ENCODE measurements at regions not wholly inside any gene's neighbourhood (a gene's known extent, or its start where the extent isn't known, plus 50 kb on each side); places are given as distances from the start of the nearest gene placed in this dataset.

DNA sequence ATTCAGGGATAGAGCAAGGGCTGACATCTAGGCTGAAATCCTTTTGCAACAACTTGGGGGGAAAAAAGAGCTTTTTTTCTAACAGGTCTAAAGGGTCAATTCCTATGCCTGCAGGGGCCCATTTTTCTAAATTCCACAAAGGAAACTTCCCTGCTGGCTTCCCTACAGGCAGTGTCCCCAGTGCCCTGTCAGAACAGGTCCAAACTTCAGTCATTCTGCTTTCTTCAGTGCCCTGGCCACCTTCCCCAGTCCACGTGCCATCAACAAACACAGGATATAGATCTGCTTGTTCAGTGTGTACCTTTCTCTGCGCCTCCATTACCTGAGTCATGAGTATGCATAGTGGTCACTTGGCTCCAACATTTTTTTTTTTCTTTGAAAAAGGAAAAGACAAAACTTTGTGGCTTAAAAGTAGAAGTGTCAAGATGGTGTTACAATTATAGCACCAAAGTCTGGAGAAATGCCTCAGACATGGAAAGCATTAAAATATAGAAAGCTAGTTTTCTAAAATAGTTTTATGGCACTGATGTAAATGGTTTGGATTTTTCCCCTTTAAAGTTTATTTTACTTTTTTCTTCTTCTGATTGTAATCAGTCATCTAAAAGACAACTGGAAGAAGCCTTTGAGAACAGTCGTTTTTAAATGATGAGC is 84.0 kb upstream of the JADE1 start (continued):
- TF ChIP-seq GABPB1 (CRISPR knock-in tag; IDR thresholded peaks at IDR 0.05) (no peak; the same call in 1 of the 2 replicates), HIVEP1 (CRISPR knock-in tag; IDR thresholded peaks at IDR 0.05) (no peak), RCOR2 (CRISPR knock-in tag; IDR thresholded peaks at IDR 0.05) (no peak), POGZ (CRISPR knock-in tag; IDR thresholded peaks at IDR 0.05) (peak; percentile 45; the same call in 1 of the 2 replicates), RAD51 (IDR thresholded peaks at IDR 0.05; ENCODE audit: borderline replicate concordance) (no peak), NFKB2 (CRISPR knock-in tag; IDR thresholded peaks at IDR 0.05; ENCODE audit: borderline replicate concordance) (no peak), NFIB (CRISPR knock-in tag; IDR thresholded peaks at IDR 0.05; ENCODE audit: borderline replicate concordance) (no peak), CREB1 (IDR thresholded peaks at IDR 0.05) (no peak), CREB1 (CRISPR knock-in tag; IDR thresholded peaks at IDR 0.05) (no peak; the same call in 1 of the 2 replicates), POLR2AphosphoS5 (IDR thresholded peaks at IDR 0.05; ENCODE audit: low read depth, low read length) (no peak), GABPA (IDR thresholded peaks at IDR 0.05; ENCODE audit: low read depth, low read length) (no peak), GABPA (CRISPR knock-in tag; IDR thresholded peaks at IDR 0.05; ENCODE audit: low read depth) (peak; percentile 52), ETV5 (CRISPR knock-in tag; IDR thresholded peaks at IDR 0.05; ENCODE audit: borderline replicate concordance) (peak; percentile 45; the same call in 1 of the 2 replicates), CENPT (CRISPR knock-in tag; IDR thresholded peaks at IDR 0.05; ENCODE audit: low read depth) (no peak), BORCS8-MEF2B (CRISPR knock-in tag; IDR thresholded peaks at IDR 0.05) (no peak), RELA (CRISPR knock-in tag; IDR thresholded peaks at IDR 0.05) (no peak), KAT8 (CRISPR knock-in tag; IDR thresholded peaks at IDR 0.05) (peak; percentile 69), ZNF781 (CRISPR knock-in tag; IDR thresholded peaks at IDR 0.05; ENCODE audit: borderline replicate concordance, not compliant biosample characterization) (no peak), ZSCAN29 (CRISPR knock-in tag; conservative IDR thresholded peaks at IDR 0.05) (no peak), ZNF24 (IDR thresholded peaks at IDR 0.05) (no peak), ZNF136 (CRISPR knock-in tag; IDR thresholded peaks at IDR 0.05; ENCODE audit: low read depth) (no peak), ZNF749 (CRISPR knock-in tag; IDR thresholded peaks at IDR 0.05; ENCODE audit: borderline replicate concordance) (no peak), ZNF138 (CRISPR knock-in tag; IDR thresholded peaks at IDR 0.05; ENCODE audit: low read depth) (no peak), EZH2 (conservative IDR thresholded peaks at IDR 0.05; ENCODE audit: low read depth, low read length) (no peak), ZNF350 (CRISPR knock-in tag; IDR thresholded peaks at IDR 0.05; ENCODE audit: borderline replicate concordance, low read depth) (no peak), NCOR1 (IDR thresholded peaks at IDR 0.05; ENCODE audit: borderline replicate concordance, low read length) (no peak)
- TF ChIP-seq, protein P1, sequence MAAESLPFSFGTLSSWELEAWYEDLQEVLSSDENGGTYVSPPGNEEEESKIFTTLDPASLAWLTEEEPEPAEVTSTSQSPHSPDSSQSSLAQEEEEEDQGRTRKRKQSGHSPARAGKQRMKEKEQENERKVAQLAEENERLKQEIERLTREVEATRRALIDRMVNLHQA (CRISPR knock-in tag; IDR thresholded peaks at IDR 0.05), result no peak
- TF ChIP-seq, protein P2, sequence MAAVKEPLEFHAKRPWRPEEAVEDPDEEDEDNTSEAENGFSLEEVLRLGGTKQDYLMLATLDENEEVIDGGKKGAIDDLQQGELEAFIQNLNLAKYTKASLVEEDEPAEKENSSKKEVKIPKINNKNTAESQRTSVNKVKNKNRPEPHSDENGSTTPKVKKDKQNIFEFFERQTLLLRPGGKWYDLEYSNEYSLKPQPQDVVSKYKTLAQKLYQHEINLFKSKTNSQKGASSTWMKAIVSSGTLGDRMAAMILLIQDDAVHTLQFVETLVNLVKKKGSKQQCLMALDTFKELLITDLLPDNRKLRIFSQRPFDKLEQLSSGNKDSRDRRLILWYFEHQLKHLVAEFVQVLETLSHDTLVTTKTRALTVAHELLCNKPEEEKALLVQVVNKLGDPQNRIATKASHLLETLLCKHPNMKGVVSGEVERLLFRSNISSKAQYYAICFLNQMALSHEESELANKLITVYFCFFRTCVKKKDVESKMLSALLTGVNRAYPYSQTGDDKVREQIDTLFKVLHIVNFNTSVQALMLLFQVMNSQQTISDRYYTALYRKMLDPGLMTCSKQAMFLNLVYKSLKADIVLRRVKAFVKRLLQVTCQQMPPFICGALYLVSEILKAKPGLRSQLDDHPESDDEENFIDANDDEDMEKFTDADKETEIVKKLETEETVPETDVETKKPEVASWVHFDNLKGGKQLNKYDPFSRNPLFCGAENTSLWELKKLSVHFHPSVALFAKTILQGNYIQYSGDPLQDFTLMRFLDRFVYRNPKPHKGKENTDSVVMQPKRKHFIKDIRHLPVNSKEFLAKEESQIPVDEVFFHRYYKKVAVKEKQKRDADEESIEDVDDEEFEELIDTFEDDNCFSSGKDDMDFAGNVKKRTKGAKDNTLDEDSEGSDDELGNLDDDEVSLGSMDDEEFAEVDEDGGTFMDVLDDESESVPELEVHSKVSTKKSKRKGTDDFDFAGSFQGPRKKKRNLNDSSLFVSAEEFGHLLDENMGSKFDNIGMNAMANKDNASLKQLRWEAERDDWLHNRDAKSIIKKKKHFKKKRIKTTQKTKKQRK (IDR thresholded peaks at IDR 0.05; ENCODE audit: low read length), result no peak
- TF ChIP-seq, protein P3, sequence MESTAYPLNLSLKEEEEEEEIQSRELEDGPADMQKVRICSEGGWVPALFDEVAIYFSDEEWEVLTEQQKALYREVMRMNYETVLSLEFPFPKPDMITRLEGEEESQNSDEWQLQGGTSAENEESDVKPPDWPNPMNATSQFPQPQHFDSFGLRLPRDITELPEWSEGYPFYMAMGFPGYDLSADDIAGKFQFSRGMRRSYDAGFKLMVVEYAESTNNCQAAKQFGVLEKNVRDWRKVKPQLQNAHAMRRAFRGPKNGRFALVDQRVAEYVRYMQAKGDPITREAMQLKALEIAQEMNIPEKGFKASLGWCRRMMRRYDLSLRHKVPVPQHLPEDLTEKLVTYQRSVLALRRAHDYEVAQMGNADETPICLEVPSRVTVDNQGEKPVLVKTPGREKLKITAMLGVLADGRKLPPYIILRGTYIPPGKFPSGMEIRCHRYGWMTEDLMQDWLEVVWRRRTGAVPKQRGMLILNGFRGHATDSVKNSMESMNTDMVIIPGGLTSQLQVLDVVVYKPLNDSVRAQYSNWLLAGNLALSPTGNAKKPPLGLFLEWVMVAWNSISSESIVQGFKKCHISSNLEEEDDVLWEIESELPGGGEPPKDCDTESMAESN (CRISPR knock-in tag; conservative IDR thresholded peaks at IDR 0.05), result no peak

Data from HepG2 (cell line).